ENCODE measurements at regions not wholly inside any gene's neighbourhood (a gene's known extent, or its start where the extent isn't known, plus 50 kb on each side); places are given as distances from the start of the nearest gene placed in this dataset.

GRCh38 chr5:56320686-56321085 lies 87.6 kb upstream of the ANKRD55 start:
- no peak for DNase-seq (ENCODE audit: low read depth)

- no peak for DNase-seq (ENCODE audit: low read depth)
These were observed 86.5 kb upstream of the ANKRD55 start for GRCh38 chr5:56319526-56320181.

DNA sequence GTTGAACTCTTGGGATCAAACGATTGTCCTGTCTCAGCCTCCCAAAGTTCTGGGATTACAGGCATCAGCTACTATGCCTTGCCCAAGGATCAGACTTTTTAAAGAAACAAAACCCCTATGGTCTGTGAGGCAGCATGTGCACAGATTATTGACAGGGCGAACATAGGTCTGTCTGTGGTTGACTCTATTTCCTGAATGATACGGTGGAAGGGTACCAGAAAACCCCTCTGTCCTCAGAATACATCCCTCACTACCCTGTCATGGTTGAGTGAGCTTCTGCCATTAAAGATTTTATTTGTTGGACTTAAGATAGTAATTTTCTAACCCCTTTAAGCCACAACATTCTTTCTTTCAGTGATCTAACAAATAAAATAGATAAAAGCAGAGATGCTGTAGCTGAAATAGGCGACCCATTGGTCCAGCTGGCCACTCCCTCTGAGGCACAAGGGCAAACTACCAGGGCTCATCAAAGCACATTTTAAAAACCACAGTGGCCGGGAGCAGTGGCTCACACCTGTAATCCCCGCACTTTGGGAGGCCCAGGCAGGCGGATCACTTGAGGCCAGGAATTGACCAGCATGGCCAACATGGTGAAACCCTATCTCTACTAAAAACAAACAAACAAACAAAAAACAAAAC lies 84.9 kb upstream of the ANKRD55 start:
- no peak for DNase-seq (ENCODE audit: low read depth)

- DNase-seq (ENCODE audit: low read depth) = no peak
These were observed 83.3 kb upstream of the ANKRD55 start for GRCh38 chr5:56316299-56316994.

GRCh38 chr5:56314529-56314928 lies 81.4 kb upstream of the ANKRD55 start:
- DNase-seq (ENCODE audit: low read depth) = no peak

DNA sequence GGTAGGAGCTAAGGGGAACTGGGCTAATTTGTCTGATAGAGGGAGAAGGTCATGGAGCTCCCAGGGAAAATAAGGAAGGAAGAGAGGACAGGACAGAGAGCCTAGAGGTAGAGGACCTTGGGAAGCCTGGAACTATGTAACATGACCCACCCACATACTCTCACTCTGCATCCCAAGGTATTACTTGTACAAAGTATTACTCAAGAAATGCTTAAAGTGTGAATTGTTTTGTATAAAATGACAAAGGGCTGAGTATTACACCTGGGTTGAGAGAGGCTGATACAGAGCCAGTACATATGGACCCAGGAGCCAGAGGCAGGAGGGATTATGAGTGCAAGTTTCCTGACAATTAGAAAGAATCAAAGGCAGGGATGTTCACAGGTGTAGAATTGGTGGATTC lies 80.5 kb upstream of the ANKRD55 start:
- no peak for DNase-seq (ENCODE audit: low read depth)

GRCh38 chr5:56313004-56313531 lies 79.9 kb upstream of the ANKRD55 start:
- DNase-seq (ENCODE audit: low read depth) = no peak

- DNase-seq (ENCODE audit: low read depth) = no peak
These were observed 78.3 kb upstream of the ANKRD55 start for GRCh38 chr5:56311306-56311905.

- DNase-seq (ENCODE audit: low read depth) = no peak
These were observed 77.6 kb upstream of the ANKRD55 start for GRCh38 chr5:56310711-56311204.

DNA sequence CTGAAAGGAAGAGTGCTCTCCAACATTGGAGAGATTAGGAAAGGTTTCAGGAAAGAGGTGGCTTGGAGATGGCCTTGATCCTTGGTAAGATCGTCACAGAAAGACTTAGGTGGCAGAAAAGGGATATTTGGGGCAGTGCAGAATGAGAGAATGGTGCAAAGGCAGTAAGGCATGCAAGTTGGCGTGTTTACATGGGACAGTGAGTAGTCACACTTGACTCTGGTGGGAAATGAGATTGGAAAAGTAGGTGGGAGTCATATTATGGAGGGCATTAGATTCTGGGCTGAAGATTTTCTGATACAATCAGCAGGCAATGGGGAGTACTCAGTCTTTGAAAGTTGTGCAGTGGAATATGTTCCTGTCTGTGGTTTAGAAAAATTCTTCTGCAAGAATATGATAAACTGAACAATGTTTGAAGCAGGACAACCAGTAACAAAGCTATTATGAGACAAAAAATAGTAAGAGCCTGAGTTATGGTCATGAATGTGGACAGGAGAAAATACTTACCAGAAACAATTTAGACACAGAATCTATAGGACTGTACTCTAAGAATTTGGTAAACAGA lies 76.2 kb upstream of the ANKRD55 start:
- no peak for DNase-seq (ENCODE audit: low read depth)

DNA sequence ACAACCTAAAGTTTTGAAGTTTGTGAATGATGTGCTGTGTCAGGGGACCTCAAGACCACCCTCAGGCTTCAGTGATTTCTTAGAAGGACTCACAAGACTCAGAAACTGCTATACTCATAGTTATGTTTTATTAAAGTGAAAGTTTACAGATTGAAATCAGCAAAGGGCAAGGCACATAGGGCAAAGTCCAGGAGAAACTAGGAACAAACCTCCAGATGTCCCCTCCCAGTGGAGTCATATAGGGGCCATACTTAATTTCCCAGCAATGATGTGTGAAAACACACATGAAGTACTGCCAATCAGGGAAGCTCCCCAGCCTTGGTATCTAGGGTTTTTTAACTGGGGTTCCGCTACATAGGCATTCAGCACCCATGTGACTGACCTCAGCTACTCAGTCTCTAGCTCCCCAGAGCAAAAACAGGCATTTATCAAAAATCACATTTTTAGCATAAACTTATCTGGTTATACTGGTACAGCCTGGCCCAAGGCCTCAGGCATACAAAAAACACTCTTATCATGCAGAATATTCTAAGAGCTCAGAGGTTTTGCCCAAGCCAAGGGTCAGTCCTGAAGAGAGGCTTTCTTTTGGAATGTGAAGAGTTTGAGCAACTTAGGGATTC lies 74.7 kb upstream of the ANKRD55 start:
- DNase-seq (ENCODE audit: low read depth) = no peak

- DNase-seq (ENCODE audit: low read depth) = no peak
These were observed 73.5 kb upstream of the ANKRD55 start for GRCh38 chr5:56306433-56307150.

GRCh38 chr5:56305001-56305950 lies 72.1 kb upstream of the ANKRD55 start:
- DNase-seq (ENCODE audit: low read depth) = no peak

DNA sequence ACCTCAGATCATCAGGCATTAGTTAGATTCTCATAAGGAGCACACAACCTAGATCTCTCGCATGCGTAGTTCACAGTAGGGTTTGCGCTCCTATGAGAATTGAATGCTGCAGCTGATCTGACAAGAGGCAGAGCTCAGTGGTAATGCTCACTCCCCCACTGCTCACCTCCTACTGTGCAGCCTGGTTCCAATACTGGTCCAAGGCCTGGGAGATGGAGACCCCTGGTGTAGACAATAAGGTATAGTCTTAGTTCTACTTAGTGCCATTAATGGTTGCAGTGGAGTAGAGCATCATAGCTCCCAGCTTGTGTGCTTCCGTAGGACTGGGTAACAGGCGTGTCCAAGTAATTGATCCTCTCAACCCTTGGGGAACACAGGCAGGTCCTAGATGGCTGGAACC lies 70.4 kb upstream of the ANKRD55 start:
- DNase-seq (ENCODE audit: low read depth) = no peak

- no peak for DNase-seq (ENCODE audit: low read depth)
These were observed 68.9 kb upstream of the ANKRD55 start for GRCh38 chr5:56302027-56302426.

- no peak for DNase-seq (ENCODE audit: low read depth)
These were observed 67.9 kb upstream of the ANKRD55 start for GRCh38 chr5:56301069-56301468.

GRCh38 chr5:56299212-56299611 lies 66.1 kb upstream of the ANKRD55 start:
- no peak for DNase-seq (ENCODE audit: low read depth)

DNA sequence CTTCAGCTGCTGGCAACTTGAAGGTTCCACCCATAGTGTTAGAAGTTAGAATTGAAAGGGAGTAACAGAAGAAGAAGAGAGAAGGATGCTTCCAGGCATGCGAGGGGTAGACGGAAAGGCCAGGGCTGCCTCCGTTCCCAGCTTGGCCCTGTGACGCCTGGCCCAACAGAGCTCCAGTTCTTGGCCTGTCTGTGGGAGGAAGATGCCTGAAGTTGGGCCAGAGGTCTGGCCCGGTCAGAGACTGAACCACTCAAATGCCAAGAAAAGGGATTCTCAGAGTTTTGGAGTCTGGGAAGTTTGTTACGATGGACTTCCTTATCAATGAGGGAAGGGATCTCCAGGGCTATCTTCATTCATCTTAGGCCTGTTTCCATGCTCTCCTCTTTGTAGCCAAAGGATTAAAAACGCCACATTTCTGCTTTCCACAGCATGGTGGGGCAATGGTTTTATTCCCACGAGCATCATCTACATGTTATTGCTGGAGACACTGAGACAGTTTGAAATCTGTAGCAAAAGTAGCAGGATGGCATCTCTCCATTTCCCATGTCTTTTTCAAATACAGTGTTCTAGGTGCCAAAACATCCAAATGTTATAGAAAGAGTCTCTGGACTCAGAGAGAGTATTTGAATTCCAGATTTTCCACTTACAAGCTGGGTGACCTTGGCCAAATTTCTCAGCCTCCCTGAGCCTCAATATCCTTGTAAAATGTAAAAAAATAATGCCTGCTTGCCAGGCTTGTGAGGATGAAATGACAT lies 65.4 kb upstream of the ANKRD55 start:
- no peak for DNase-seq (ENCODE audit: low read depth)

GRCh38 chr5:56297851-56298250 lies 64.7 kb upstream of the ANKRD55 start:
- DNase-seq (ENCODE audit: low read depth) = no peak

Measured in activated T-cell treated with anti-CD3 and anti-CD28 coated beads for 1 hour (primary cell).